Hepatocyte (in vitro differentiated cells): ENCODE measurements at regions not wholly inside any gene's neighbourhood (a gene's known extent, or its start where the extent isn't known, plus 50 kb on each side); places are given as distances from the start of the nearest gene placed in this dataset.
"Not testable (repeated sequence)": the region's sequence is repeated elsewhere in the genome, so short reads cannot be mapped to it uniquely, and the experiment has no call there.

Experiments
- DNase-seq: peaks from one replicate; pipeline ENCODE4 v3.0.0-alpha.2; 2016; ENCODE audit warnings: low spot score
- H2AFZ ChIP-seq: fragments of 200-600 bp; sonication (generic); 2 replicates; pipeline ENCODE4 v1.6.0; 2016; ENCODE audit warnings: antibody characterized with exemption, mild to moderate bottlenecking
- H3K27ac ChIP-seq: fragments of 200-600 bp; sonication (generic); 2 replicates; pipeline ENCODE4 v1.5.1; 2016; ENCODE audit warnings: mild to moderate bottlenecking
- H3K27me3 ChIP-seq: fragments of 200-600 bp; sonication (generic); 2 replicates; pipeline ENCODE4 v1.6.1; 2016
- H3K36me3 ChIP-seq: fragments of 200-600 bp; sonication (generic); replicated peaks from 2 replicates; pipeline ENCODE4 v1.5.1; 2016; ENCODE audit warnings: low read depth; ENCODE audit not compliant: insufficient read depth
- H3K4me1 ChIP-seq: fragments of 200-600 bp; sonication (generic); 2 replicates; pipeline ENCODE4 v1.5.1; 2016; ENCODE audit warnings: mild to moderate bottlenecking, moderate library complexity; ENCODE audit not compliant: insufficient read depth
- H3K4me2 ChIP-seq: fragments of 200-600 bp; sonication (generic); 2 replicates; pipeline ENCODE4 v1.6.0; 2016
- H3K4me3 ChIP-seq: fragments of 200-600 bp; sonication (generic); 2 replicates; pipeline ENCODE4 v1.5.1; 2016; ENCODE audit warnings: mild to moderate bottlenecking
- H3K79me2 ChIP-seq: fragments of 200-600 bp; sonication (generic); 2 replicates; pipeline ENCODE4 v1.6.0; 2017; ENCODE audit warnings: mild to moderate bottlenecking
- H3K9me2 ChIP-seq: fragments of 200-600 bp; sonication (generic); replicated peaks from 2 replicates; pipeline ENCODE4 v1.6.0; 2017; ENCODE audit warnings: mild to moderate bottlenecking; ENCODE audit not compliant: insufficient read depth
- H3K9me3 ChIP-seq: fragments of 200-600 bp; sonication (generic); 2 replicates; pipeline ENCODE4 v1.5.1; 2016; ENCODE audit warnings: low read depth, mild to moderate bottlenecking
- H4K20me1 ChIP-seq: fragments of 200-600 bp; sonication (generic); 2 replicates; pipeline ENCODE4 v1.6.0; 2016; ENCODE audit warnings: mild to moderate bottlenecking; ENCODE audit not compliant: insufficient read depth, poor library complexity, severe bottlenecking
- EZH2 ChIP-seq: fragments of 200-600 bp; sonication (generic); IDR thresholded peaks from 2 replicates; pipeline ENCODE4 v1.6.1; 2016; ENCODE audit warnings: antibody characterized with exemption, mild to moderate bottlenecking, borderline replicate concordance
- EZH2phosphoT487 ChIP-seq: fragments of 200-600 bp; sonication (generic); IDR thresholded peaks from one replicate; pipeline ENCODE4 v1.6.1; 2018; ENCODE audit warnings: antibody characterized with exemption, mild to moderate bottlenecking, low read depth, moderate library complexity; ENCODE audit not compliant: unreplicated experiment, severe bottlenecking
- WGBS: methylation state at CpG from one replicate; pipeline ENCODE4 v1.1.6; 2016; ENCODE audit warnings: low lambda C conversion rate; ENCODE audit errors: missing lambda C conversion rate; 5-methylcytosine and 5-hydroxymethylcytosine counted together
- TF ChIP-seq, protein P1 (sequence below): fragments of 200-600 bp; sonication (generic); IDR thresholded peaks from 2 replicates; pipeline ENCODE4 v1.5.1; 2016; ENCODE audit warnings: antibody characterized with exemption, mild to moderate bottlenecking; ENCODE audit not compliant: poor library complexity

GRCh38 chr2:105536175-105536574 lies 137.3 kb upstream of the FHL2 start:
- H4K20me1 ChIP-seq: no peaks in the 10 kb centered on the region
- WGBS: 66% methylated on average over 3 of the region's 3 CpGs
- H3K9me2 ChIP-seq: no peaks in the 10 kb centered on the region
- no peaks in the 10 kb centered on the region for H3K27me3 ChIP-seq
- no peaks in the 10 kb centered on the region for H3K36me3 ChIP-seq
- DNase-seq: no peak
- no peak overlapping the region for H2AFZ ChIP-seq
- H3K79me2 ChIP-seq: no peaks in the 10 kb centered on the region
- no peak overlapping the region for H3K4me2 ChIP-seq
- TF ChIP-seq EZH2 (no peak), EZH2phosphoT487 (no peak)
- TF ChIP-seq, protein P1, sequence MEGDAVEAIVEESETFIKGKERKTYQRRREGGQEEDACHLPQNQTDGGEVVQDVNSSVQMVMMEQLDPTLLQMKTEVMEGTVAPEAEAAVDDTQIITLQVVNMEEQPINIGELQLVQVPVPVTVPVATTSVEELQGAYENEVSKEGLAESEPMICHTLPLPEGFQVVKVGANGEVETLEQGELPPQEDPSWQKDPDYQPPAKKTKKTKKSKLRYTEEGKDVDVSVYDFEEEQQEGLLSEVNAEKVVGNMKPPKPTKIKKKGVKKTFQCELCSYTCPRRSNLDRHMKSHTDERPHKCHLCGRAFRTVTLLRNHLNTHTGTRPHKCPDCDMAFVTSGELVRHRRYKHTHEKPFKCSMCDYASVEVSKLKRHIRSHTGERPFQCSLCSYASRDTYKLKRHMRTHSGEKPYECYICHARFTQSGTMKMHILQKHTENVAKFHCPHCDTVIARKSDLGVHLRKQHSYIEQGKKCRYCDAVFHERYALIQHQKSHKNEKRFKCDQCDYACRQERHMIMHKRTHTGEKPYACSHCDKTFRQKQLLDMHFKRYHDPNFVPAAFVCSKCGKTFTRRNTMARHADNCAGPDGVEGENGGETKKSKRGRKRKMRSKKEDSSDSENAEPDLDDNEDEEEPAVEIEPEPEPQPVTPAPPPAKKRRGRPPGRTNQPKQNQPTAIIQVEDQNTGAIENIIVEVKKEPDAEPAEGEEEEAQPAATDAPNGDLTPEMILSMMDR: no peak
- H3K9me3 ChIP-seq: no peaks in the 10 kb centered on the region
- H3K27ac ChIP-seq: no peak overlapping the region
- H3K4me1 ChIP-seq: no peaks in the 10 kb centered on the region
- H3K4me3 ChIP-seq: no peak overlapping the region

DNA sequence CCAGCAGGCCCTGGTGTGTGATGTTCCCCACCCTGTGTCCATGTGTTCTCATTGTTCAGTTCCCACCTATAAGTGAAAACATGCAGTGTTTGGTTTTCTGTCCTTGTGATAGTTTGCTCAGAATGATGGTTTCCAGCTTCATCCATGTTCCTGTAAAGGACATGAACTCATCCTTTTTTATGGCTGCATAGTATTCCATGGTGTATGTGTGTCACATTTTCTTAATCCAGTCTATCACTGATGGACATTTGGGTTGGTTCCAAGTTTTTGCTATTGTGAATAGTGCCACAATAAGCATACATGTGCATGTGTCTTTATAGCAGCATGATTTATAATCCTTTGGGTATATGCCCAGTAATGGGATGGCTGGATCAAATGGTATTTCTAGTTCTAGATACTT lies 130.4 kb upstream of the FHL2 start:
- not testable (repeated sequence) for H2AFZ ChIP-seq, DNase-seq, H3K4me1 ChIP-seq, H3K36me3 ChIP-seq, H3K4me2 ChIP-seq, H3K9me3 ChIP-seq, H3K27me3 ChIP-seq, H4K20me1 ChIP-seq, H3K9me2 ChIP-seq, H3K4me3 ChIP-seq, H3K27ac ChIP-seq, H3K79me2 ChIP-seq

DNA sequence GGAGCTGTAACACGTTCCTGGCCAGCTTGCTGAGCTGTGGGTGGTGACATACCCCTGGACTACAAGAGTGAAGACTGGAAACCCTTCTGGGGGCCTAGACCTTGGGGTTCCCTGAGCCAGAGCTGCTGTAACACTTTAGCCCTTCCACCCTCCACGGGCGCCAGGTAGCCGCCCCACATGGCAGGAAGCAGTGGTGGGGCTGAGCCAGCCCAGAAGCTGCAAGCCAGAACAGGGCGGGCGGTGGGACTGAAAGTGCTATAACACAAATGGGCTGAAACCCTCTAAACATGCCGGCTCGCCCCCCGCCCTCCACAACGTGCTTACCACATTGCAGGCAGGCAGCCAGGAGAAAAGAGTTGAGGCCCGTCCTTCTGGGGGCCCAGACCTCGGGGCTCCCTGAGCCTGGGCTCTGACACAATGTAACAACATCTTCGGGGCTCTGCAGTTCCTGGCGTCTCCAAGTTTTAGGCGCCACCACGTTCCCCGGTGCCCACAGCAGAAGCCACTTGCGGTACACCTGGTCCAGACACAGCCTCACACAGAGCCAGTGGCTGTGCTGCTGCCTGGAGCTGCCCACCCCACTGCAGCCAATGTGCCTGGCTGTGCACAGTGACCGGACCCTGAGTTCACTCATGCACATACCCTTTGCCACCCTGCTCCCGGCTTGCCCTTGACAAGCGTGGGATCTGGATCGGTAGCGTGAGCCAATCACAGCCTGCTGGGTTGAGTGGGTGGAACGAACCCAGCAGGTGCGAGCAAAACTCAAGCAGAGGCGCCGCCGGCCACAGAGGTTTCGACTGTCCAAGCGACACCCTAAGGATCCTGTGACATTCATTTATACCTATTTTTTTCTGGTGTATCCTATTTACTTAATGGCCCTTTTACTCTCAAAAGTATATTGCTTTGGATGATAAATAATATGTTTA lies 127.4 kb upstream of the FHL2 start:
- Histone ChIP-seq H3K27ac (no peak overlapping the region), H3K79me2 (no peaks in the 10 kb centered on the region), H3K4me1 (no peaks in the 10 kb centered on the region), H3K9me3 (no peaks in the 10 kb centered on the region), H3K4me3 (no peak overlapping the region), H2AFZ (no peak overlapping the region), H3K36me3 (no peaks in the 10 kb centered on the region), H3K27me3 (no peaks in the 10 kb centered on the region), H4K20me1 (no peaks in the 10 kb centered on the region), H3K4me2 (no peak overlapping the region), H3K9me2 (no peaks in the 10 kb centered on the region)
- no peak for DNase-seq
- TF ChIP-seq EZH2 (no peak), EZH2phosphoT487 (no peak)
- TF ChIP-seq, protein P1: no peak
- WGBS: 86% methylated on average over 29 of the region's 30 CpGs

DNA sequence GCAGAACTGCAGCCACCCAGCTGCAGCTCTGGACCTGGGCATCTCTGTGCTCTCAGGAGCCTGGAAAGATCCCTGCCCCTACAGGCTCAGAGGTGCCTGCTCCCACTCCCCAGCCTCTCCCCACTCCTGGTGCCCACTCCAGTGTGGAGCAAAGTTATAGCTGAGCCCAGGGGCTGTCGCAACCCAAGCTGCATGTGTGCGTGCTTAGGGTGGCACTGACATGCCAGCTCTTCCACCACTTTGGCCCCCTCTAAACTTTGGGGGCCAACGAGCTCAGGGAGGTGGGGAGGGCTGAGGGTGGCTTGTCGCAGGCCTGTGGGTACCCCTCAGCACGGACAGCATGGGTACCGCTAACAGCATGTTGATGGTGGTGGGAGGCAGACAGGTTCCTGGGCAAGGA lies 126.3 kb upstream of the FHL2 start:
- H3K27me3 ChIP-seq: no peaks in the 10 kb centered on the region
- no peaks in the 10 kb centered on the region for H3K4me1 ChIP-seq
- no peaks in the 10 kb centered on the region for H3K9me3 ChIP-seq
- H3K4me3 ChIP-seq: no peak overlapping the region
- no peaks in the 10 kb centered on the region for H3K36me3 ChIP-seq
- no peaks in the 10 kb centered on the region for H3K9me2 ChIP-seq
- no peaks in the 10 kb centered on the region for H4K20me1 ChIP-seq
- no peak for DNase-seq
- no peak overlapping the region for H3K4me2 ChIP-seq
- 94% methylated on average over 6 of the region's 6 CpGs for whole genome bisulfite sequencing
- H3K27ac ChIP-seq: no peak overlapping the region
- TF ChIP-seq, protein P1: no peak
- TF ChIP-seq EZH2phosphoT487 (no peak), EZH2 (no peak)
- no peak overlapping the region for H2AFZ ChIP-seq
- H3K79me2 ChIP-seq: no peaks in the 10 kb centered on the region
